HG03097 (cell line): ENCODE measurements at regions not wholly inside any gene's neighbourhood (a gene's known extent, or its start where the extent isn't known, plus 50 kb on each side); places are given as distances from the start of the nearest gene placed in this dataset.
"Not testable (repeated sequence)": the region's sequence is repeated elsewhere in the genome, so short reads cannot be mapped to it uniquely, and the experiment has no call there.

Experiments used
- ATAC-seq: cut with Tn5 transposase; IDR thresholded peaks from one replicate; pipeline ENCODE4 v1.9.1; 2021; ENCODE audit not compliant: unreplicated experiment, low FRiP score

GRCh38 chrX:96483647-96484160 is 200.9 kb upstream of the DIAPH2 start:
- ATAC-seq: no peak

- not testable (repeated sequence) for ATAC-seq
Observed at GRCh38 chrX:96486687-96487086, 198.0 kb upstream of the DIAPH2 start.

GRCh38 chrX:96502507-96502906 is 182.1 kb upstream of the DIAPH2 start:
- ATAC-seq: no peak

GRCh38 chrX:96529386-96529785 is 155.3 kb upstream of the DIAPH2 start:
- ATAC-seq: not testable (repeated sequence)

GRCh38 chrX:96538104-96538725 is 146.4 kb upstream of the DIAPH2 start:
- no peak for ATAC-seq

GRCh38 chrX:96540111-96540631 is 144.5 kb upstream of the DIAPH2 start:
- ATAC-seq: no peak

GRCh38 chrX:96546281-96546680 is 138.4 kb upstream of the DIAPH2 start:
- ATAC-seq: not testable (repeated sequence)

- ATAC-seq: no peak
Observed at GRCh38 chrX:96551322-96551872, 133.2 kb upstream of the DIAPH2 start.

GRCh38 chrX:96556886-96557285 is 127.8 kb upstream of the DIAPH2 start:
- ATAC-seq: no peak

GRCh38 chrX:96561129-96561528 is 123.5 kb upstream of the DIAPH2 start:
- not testable (repeated sequence) for ATAC-seq

- no peak for ATAC-seq
Observed at GRCh38 chrX:96563646-96564045, 121.0 kb upstream of the DIAPH2 start.

- no peak for ATAC-seq
Observed at GRCh38 chrX:96564595-96564994, 120.0 kb upstream of the DIAPH2 start.

- no peak for ATAC-seq
Observed at GRCh38 chrX:96566878-96567277, 117.8 kb upstream of the DIAPH2 start.

GRCh38 chrX:96568071-96568470 is 116.6 kb upstream of the DIAPH2 start:
- ATAC-seq: no peak

GRCh38 chrX:96569034-96569433 is 115.6 kb upstream of the DIAPH2 start:
- ATAC-seq: no peak

- ATAC-seq: no peak
Observed at GRCh38 chrX:96575011-96575410, 109.6 kb upstream of the DIAPH2 start.

GRCh38 chrX:96576368-96576767 is 108.3 kb upstream of the DIAPH2 start:
- no peak for ATAC-seq

GRCh38 chrX:96578781-96579180 is 105.9 kb upstream of the DIAPH2 start:
- ATAC-seq: no peak

- ATAC-seq: no peak
Observed at GRCh38 chrX:96579252-96579651, 105.4 kb upstream of the DIAPH2 start.

GRCh38 chrX:96590403-96590802 is 94.2 kb upstream of the DIAPH2 start:
- no peak for ATAC-seq

- ATAC-seq: no peak
Observed at GRCh38 chrX:96591421-96591820, 93.2 kb upstream of the DIAPH2 start.

GRCh38 chrX:96597847-96598246 is 86.8 kb upstream of the DIAPH2 start:
- not testable (repeated sequence) for ATAC-seq
